ENCODE measurements at regions not wholly inside any gene's neighbourhood (a gene's known extent, or its start where the extent isn't known, plus 50 kb on each side); places are given as distances from the start of the nearest gene placed in this dataset.

GRCh38 chr5:89203611-89204010, 320.6 kb upstream of the MEF2C start:
- Histone ChIP-seq H3K36me3 (no peaks in the 10 kb centered on the region), H3K27me3 (replicated peaks in 1 of 7) (no peaks in the 10 kb centered on the region), H3K27ac (no peak overlapping the region), H3K4me3 (no peak overlapping the region), H3K4me1 (no peaks in the 10 kb centered on the region), H3K9me3 (peaks cover 0 to 28% (median 20%) of the 10 kb centered on the region in 8 donors)
- WGBS, 5 donors: 89 to 93% (median 91%) methylated on average over 2 of the region's 2 CpGs
- intact Hi-C loops (cut with DNase I; ENCODE audit: low total_unique reads): no loop called here
- DNase-seq: no peak
- TF ChIP-seq CTCF (IDR thresholded peaks at IDR 0.05 in 8 of 11, conservative IDR thresholded peaks at IDR 0.05 in 3 of 11) (no peak), POLR2A (IDR thresholded peaks at IDR 0.05) (no peak), POLR2AphosphoS5 (IDR thresholded peaks at IDR 0.05) (no peak)

GRCh38 chr5:89200899-89201298, 317.9 kb upstream of the MEF2C start:
- intact Hi-C loops (cut with DNase I; ENCODE audit: low total_unique reads): no loop called here
- DNase-seq: no peak
- Histone ChIP-seq H3K36me3 (no peaks in the 10 kb centered on the region), H3K9me3 (peaks cover 3 to 55% (median 42%) of the 10 kb centered on the region in 8 donors), H3K4me1 (no peaks in the 10 kb centered on the region), H3K27me3 (replicated peaks in 1 of 7) (no peaks in the 10 kb centered on the region), H3K4me3 (no peak overlapping the region), H3K27ac (no peak overlapping the region)
- 91 to 96% (median 91%) methylated on average over 2 of the region's 2 CpGs for WGBS, 5 donors
- TF ChIP-seq POLR2A (IDR thresholded peaks at IDR 0.05) (no peak), CTCF (IDR thresholded peaks at IDR 0.05 in 8 of 11, conservative IDR thresholded peaks at IDR 0.05 in 3 of 11) (no peak), POLR2AphosphoS5 (IDR thresholded peaks at IDR 0.05) (no peak)

GRCh38 chr5:89199306-89199705, 316.3 kb upstream of the MEF2C start:
- H3K4me3 ChIP-seq: no peak overlapping the region
- WGBS, 5 donors: 85 to 97% (median 87%) methylated on average over 2 of the region's 2 CpGs
- no peaks in the 10 kb centered on the region for H3K4me1 ChIP-seq
- TF ChIP-seq CTCF (IDR thresholded peaks at IDR 0.05 in 8 of 11, conservative IDR thresholded peaks at IDR 0.05 in 3 of 11) (no peak), POLR2A (IDR thresholded peaks at IDR 0.05) (no peak)
- peaks cover 3 to 66% (median 51%) of the 10 kb centered on the region in 8 donors for H3K9me3 ChIP-seq
- H3K27me3 ChIP-seq (replicated peaks in 1 of 7): no peaks in the 10 kb centered on the region
- no peak overlapping the region for H3K27ac ChIP-seq
- DNase-seq: no peak
- intact Hi-C loops (cut with DNase I; ENCODE audit: low total_unique reads): no loop called here
- H3K36me3 ChIP-seq: no peaks in the 10 kb centered on the region

- Histone ChIP-seq H3K27me3 (replicated peaks in 1 of 7) (no peaks in the 10 kb centered on the region), H3K9me3 (peaks cover 0 to 29% (median 10%) of the 10 kb centered on the region in 8 donors), H3K27ac (no peak overlapping the region), H3K4me1 (no peaks in the 10 kb centered on the region), H3K4me3 (no peak overlapping the region), H3K36me3 (no peaks in the 10 kb centered on the region)
- TF ChIP-seq POLR2A (IDR thresholded peaks at IDR 0.05) (no peak), POLR2AphosphoS5 (IDR thresholded peaks at IDR 0.05) (no peak), CTCF (IDR thresholded peaks at IDR 0.05 in 8 of 11, conservative IDR thresholded peaks at IDR 0.05 in 3 of 11) (no peak)
- intact Hi-C loops (cut with DNase I; ENCODE audit: low total_unique reads): no loop called here
- WGBS, 5 donors: 69 to 78% (median 74%) methylated on average over 2 of the region's 2 CpGs
- no peak for DNase-seq
Observed at GRCh38 chr5:89191374-89191773, 308.4 kb upstream of the MEF2C start.

Measured in spleen (tissue), 11 donors.